ENCODE measurements at regions not wholly inside any gene's neighbourhood (a gene's known extent, or its start where the extent isn't known, plus 50 kb on each side); places are given as distances from the start of the nearest gene placed in this dataset.
"Not testable (repeated sequence)": the region's sequence is repeated elsewhere in the genome, so short reads cannot be mapped to it uniquely, and the experiment has no call there.

GRCh38 chr10:45564303-45564959, 108.1 kb downstream of the ZFAND4 start:
- DNase-seq (ENCODE audit: low spot score): no peak

- DNase-seq (ENCODE audit: low spot score): no peak
Measured at GRCh38 chr10:45561952-45562351, 110.6 kb downstream of the ZFAND4 start.

GRCh38 chr10:45560262-45560661, 112.3 kb downstream of the ZFAND4 start:
- DNase-seq (ENCODE audit: low spot score): no peak

- no peak for DNase-seq (ENCODE audit: low spot score)
Measured at GRCh38 chr10:45558425-45558824, 114.1 kb downstream of the ZFAND4 start.

GRCh38 chr10:45557275-45557905, 115.2 kb downstream of the ZFAND4 start:
- DNase-seq (ENCODE audit: low spot score): no peak

GRCh38 chr10:45555795-45556194, 116.8 kb downstream of the ZFAND4 start:
- DNase-seq (ENCODE audit: low spot score): no peak

- DNase-seq (ENCODE audit: low spot score): not testable (repeated sequence)
Measured at GRCh38 chr10:45555332-45555731, 117.2 kb downstream of the ZFAND4 start.

- DNase-seq (ENCODE audit: low spot score): no peak
Measured at GRCh38 chr10:45553613-45554012, 119.0 kb downstream of the ZFAND4 start.

GRCh38 chr10:45553155-45553554, 119.4 kb downstream of the ZFAND4 start:
- no peak for DNase-seq (ENCODE audit: low spot score)

- no peak for DNase-seq (ENCODE audit: low spot score)
Measured at GRCh38 chr10:45552476-45552875, 120.1 kb downstream of the ZFAND4 start.

- DNase-seq (ENCODE audit: low spot score): no peak
Measured at GRCh38 chr10:45550903-45551786, 121.4 kb downstream of the ZFAND4 start.

- DNase-seq (ENCODE audit: low spot score): no peak
Measured at GRCh38 chr10:45548068-45548467, 124.5 kb downstream of the ZFAND4 start.

GRCh38 chr10:45547207-45547606, 125.4 kb downstream of the ZFAND4 start:
- no peak for DNase-seq (ENCODE audit: low spot score)

GRCh38 chr10:45545150-45545549, 127.4 kb downstream of the ZFAND4 start:
- DNase-seq (ENCODE audit: low spot score): no peak

GRCh38 chr10:45544191-45544590, 128.4 kb downstream of the ZFAND4 start:
- DNase-seq (ENCODE audit: low spot score): no peak

GRCh38 chr10:45541032-45541431, 131.5 kb downstream of the ZFAND4 start:
- DNase-seq (ENCODE audit: low spot score): not testable (repeated sequence)

- not testable (repeated sequence) for DNase-seq (ENCODE audit: low spot score)
Measured at GRCh38 chr10:45540589-45540988, 132.0 kb downstream of the ZFAND4 start.

GRCh38 chr10:45539569-45539968, 133.0 kb downstream of the ZFAND4 start:
- DNase-seq (ENCODE audit: low spot score): not testable (repeated sequence)

GRCh38 chr10:45534572-45534971, 138.0 kb downstream of the ZFAND4 start:
- no peak for DNase-seq (ENCODE audit: low spot score)

GRCh38 chr10:45532480-45532879, 140.1 kb downstream of the ZFAND4 start:
- DNase-seq (ENCODE audit: low spot score): no peak

- no peak for DNase-seq (ENCODE audit: low spot score)
Measured at GRCh38 chr10:45526309-45526905, 146.2 kb downstream of the ZFAND4 start.

GRCh38 chr10:45520476-45520875, 146.5 kb downstream of the ALOX5 start:
- DNase-seq (ENCODE audit: low spot score): no peak
